Heart left ventricle (tissue), 13 donors: ENCODE measurements at regions not wholly inside any gene's neighbourhood (a gene's known extent, or its start where the extent isn't known, plus 50 kb on each side); places are given as distances from the start of the nearest gene placed in this dataset.

Source experiments
- POLR2A ChIP-seq, 2 donors: fragments of 450-650 bp; IDR thresholded peaks; one replicate each; pipeline ENCODE4 v1.6.1; 2017; ENCODE audit warnings: antibody characterized with exemption in 2 of 2, mild to moderate bottlenecking in 2 of 2, moderate library complexity in 2 of 2
- TF ChIP-seq, protein P1 (sequence below), 12 donors: fragments of 200-600 bp; sonication (generic) in 4 of 12; IDR thresholded peaks; one replicate each; pipeline versions ENCODE4 v1.5.0 to v1.8.0; 2018 to 2022; ENCODE audit warnings: antibody characterized with exemption in 12 of 12, mild to moderate bottlenecking in 5 of 12
- donor health status: ischemic (EF 13 %, LVEDD 7.1; RV severe dilation, severe dysfunction).
- donor health status: DM: no; HTN: yes; CAD: no.
- donor health status: DM: no; HTN: no; CAD: no.
- donor health status: ischemic (EF 25% LVEDD 6.9; RV normal size, moderate dysfunction).
- donor health status: ischemic (EF 25% LVEDD 5.7; RV mildly dilated, moderate dysfunction).
- donor health status: ischemic (EF 35%, LVEDD 5.7; RV mildly dilated, moderate dysfunction).
- donor health status: nonischemic (EF 11% LVEDD 7.7; RV severe dilation, severe dysfunction).
- donor health status: DM: yes; HTN: yes; CAD: no.
- donor health status: PGD.
- donor health status: ischemic (EF 29% LVEDD 5.4; RV normal size, mild dysfunction).
- donor health status: nonischemic (EF 23%, LVEDD 6.1; RV moderate dilation, normal function).

DNA sequence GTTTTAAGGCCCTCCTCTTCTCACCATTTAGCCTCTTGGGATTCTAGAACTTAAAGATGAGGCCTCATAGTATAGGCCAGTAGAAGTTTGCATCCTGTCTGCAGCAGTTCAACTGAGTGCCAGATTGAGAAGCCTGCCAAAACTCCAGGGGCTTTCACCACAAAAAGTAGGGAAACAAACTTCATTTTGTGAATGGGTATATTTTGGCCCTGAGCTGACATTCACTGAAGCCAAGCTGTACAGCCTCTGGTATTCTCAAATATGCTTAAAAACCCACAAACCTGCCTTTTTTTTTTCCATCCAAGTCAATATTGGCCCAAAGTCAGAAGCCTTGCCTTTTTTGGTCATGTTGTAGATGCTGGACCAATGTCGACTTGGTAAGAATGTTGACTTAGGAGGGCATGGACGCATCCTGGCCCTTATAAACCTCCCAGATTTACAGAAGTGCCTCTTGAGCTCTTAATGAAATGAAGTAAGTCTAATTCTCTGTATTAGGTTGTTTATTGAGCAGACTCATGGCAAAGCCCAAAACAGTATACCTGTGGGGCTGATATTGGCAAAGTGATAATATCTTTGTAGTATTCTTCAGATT lies 337.5 kb downstream of the CHRM3 start:
- TF ChIP-seq, protein P1, sequence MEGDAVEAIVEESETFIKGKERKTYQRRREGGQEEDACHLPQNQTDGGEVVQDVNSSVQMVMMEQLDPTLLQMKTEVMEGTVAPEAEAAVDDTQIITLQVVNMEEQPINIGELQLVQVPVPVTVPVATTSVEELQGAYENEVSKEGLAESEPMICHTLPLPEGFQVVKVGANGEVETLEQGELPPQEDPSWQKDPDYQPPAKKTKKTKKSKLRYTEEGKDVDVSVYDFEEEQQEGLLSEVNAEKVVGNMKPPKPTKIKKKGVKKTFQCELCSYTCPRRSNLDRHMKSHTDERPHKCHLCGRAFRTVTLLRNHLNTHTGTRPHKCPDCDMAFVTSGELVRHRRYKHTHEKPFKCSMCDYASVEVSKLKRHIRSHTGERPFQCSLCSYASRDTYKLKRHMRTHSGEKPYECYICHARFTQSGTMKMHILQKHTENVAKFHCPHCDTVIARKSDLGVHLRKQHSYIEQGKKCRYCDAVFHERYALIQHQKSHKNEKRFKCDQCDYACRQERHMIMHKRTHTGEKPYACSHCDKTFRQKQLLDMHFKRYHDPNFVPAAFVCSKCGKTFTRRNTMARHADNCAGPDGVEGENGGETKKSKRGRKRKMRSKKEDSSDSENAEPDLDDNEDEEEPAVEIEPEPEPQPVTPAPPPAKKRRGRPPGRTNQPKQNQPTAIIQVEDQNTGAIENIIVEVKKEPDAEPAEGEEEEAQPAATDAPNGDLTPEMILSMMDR (IDR thresholded peaks at IDR 0.05) = no peak
- no peak for TF ChIP-seq POLR2A (IDR thresholded peaks at IDR 0.05)
